ENCODE measurements at regions not wholly inside any gene's neighbourhood (a gene's known extent, or its start where the extent isn't known, plus 50 kb on each side); places are given as distances from the start of the nearest gene placed in this dataset.

GRCh38 chr5:58394339-58394738, 65.5 kb downstream of the PLK2 start:
- TF ChIP-seq POLR2A (IDR thresholded peaks at IDR 0.05): no peak
- TF ChIP-seq, protein P1, sequence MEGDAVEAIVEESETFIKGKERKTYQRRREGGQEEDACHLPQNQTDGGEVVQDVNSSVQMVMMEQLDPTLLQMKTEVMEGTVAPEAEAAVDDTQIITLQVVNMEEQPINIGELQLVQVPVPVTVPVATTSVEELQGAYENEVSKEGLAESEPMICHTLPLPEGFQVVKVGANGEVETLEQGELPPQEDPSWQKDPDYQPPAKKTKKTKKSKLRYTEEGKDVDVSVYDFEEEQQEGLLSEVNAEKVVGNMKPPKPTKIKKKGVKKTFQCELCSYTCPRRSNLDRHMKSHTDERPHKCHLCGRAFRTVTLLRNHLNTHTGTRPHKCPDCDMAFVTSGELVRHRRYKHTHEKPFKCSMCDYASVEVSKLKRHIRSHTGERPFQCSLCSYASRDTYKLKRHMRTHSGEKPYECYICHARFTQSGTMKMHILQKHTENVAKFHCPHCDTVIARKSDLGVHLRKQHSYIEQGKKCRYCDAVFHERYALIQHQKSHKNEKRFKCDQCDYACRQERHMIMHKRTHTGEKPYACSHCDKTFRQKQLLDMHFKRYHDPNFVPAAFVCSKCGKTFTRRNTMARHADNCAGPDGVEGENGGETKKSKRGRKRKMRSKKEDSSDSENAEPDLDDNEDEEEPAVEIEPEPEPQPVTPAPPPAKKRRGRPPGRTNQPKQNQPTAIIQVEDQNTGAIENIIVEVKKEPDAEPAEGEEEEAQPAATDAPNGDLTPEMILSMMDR (IDR thresholded peaks at IDR 0.05): no peak

Data from stomach (tissue), 4 donors.